MM.1S (cell line): ENCODE measurements at regions not wholly inside any gene's neighbourhood (a gene's known extent, or its start where the extent isn't known, plus 50 kb on each side); places are given as distances from the start of the nearest gene placed in this dataset.

Experiments used
- DNase-seq: peaks from one replicate; pipeline ENCODE4 v3.0.0-alpha.2; 2015
- H2AFZ ChIP-seq: fragments of 300-600 bp; sonication (generic); 2 replicates; pipeline ENCODE4 v1.6.0; 2016; ENCODE audit warnings: antibody characterized with exemption, low read length
- H3F3A ChIP-seq: fragments of 300-600 bp; sonication (generic); 2 replicates; pipeline ENCODE4 v1.6.1; 2016; ENCODE audit warnings: mild to moderate bottlenecking, antibody characterized with exemption, low read length, moderate library complexity, mixed read lengths; ENCODE audit not compliant: insufficient read depth
- H3K27ac ChIP-seq: fragments of 300-600 bp; sonication (generic); 2 replicates; pipeline ENCODE4 v1.5.1; 2016; ENCODE audit warnings: mild to moderate bottlenecking, low read length
- H3K27me3 ChIP-seq: fragments of 300-600 bp; sonication (generic); replicated peaks from 2 replicates; pipeline ENCODE4 v1.6.0; 2016; ENCODE audit warnings: low read length; ENCODE audit not compliant: insufficient read depth
- H3K36me3 ChIP-seq: fragments of 300-600 bp; sonication (generic); replicated peaks from 2 replicates; pipeline ENCODE4 v1.6.1; 2016; ENCODE audit warnings: mild to moderate bottlenecking, low read length, mixed read lengths; ENCODE audit not compliant: insufficient read depth
- H3K4me1 ChIP-seq: fragments of 300-600 bp; sonication (generic); 2 replicates; pipeline ENCODE4 v1.6.1; 2016; ENCODE audit warnings: low read length, mixed read lengths
- H3K4me2 ChIP-seq: fragments of 300-600 bp; sonication (generic); 2 replicates; pipeline ENCODE4 v1.6.0; 2016; ENCODE audit warnings: low read depth, low read length
- H3K4me3 ChIP-seq: fragments of 300-600 bp; sonication (generic); 2 replicates; pipeline ENCODE4 v1.5.1; 2016; ENCODE audit warnings: low read length, mixed read lengths
- H3K79me2 ChIP-seq: fragments of 300-600 bp; sonication (generic); 2 replicates; pipeline ENCODE4 v1.6.1; 2016; ENCODE audit warnings: mixed run types, low read length, mixed read lengths
- H3K9ac ChIP-seq: fragments of 300-600 bp; sonication (generic); 2 replicates; pipeline ENCODE4 v1.6.1; 2016; ENCODE audit warnings: low read length, mixed read lengths
- H3K9me2 ChIP-seq: fragments of 300-600 bp; sonication (generic); replicated peaks from 2 replicates; pipeline ENCODE4 v1.6.1; 2016; ENCODE audit warnings: mild to moderate bottlenecking, low read length, mixed read lengths; ENCODE audit not compliant: insufficient read depth
- H3K9me3 ChIP-seq: fragments of 300-600 bp; sonication (generic); replicated peaks from 2 replicates; pipeline ENCODE4 v1.6.1; 2016; ENCODE audit warnings: mild to moderate bottlenecking, low read length, mixed read lengths; ENCODE audit not compliant: insufficient read depth
- H4K20me1 ChIP-seq: fragments of 300-600 bp; sonication (generic); 2 replicates; pipeline ENCODE4 v1.6.1; 2016; ENCODE audit warnings: mild to moderate bottlenecking, low read length, moderate library complexity, mixed read lengths; ENCODE audit not compliant: insufficient read depth
- CTCF ChIP-seq: fragments of 300-600 bp; sonication (generic); IDR thresholded peaks from 2 replicates; pipeline ENCODE4 v1.5.1; 2016; ENCODE audit warnings: antibody characterized with exemption, low read length, mixed read lengths
- EZH2 ChIP-seq: fragments of 300-600 bp; sonication (generic); optimal IDR thresholded peaks from 2 replicates; pipeline ENCODE3; 2017; ENCODE audit warnings: low read depth, mild to moderate bottlenecking, antibody characterized with exemption, low read length, mixed read lengths
- EZH2phosphoT487 ChIP-seq: fragments of 300-600 bp; sonication (generic); IDR thresholded peaks from 2 replicates; pipeline ENCODE4 v1.6.1; 2018; ENCODE audit warnings: antibody characterized with exemption, low read length

- Histone ChIP-seq H3K9me3 (no peaks in the 10 kb centered on the region), H4K20me1 (no peaks in the 10 kb centered on the region), H3F3A (no peaks in the 10 kb centered on the region), H3K4me1 (no peaks in the 10 kb centered on the region), H3K4me3 (no peak overlapping the region), H3K9ac (no peak overlapping the region), H3K79me2 (no peaks in the 10 kb centered on the region), H2AFZ (no peak overlapping the region), H3K4me2 (no peak overlapping the region), H3K27me3 (no peaks in the 10 kb centered on the region), H3K36me3 (no peaks in the 10 kb centered on the region), H3K27ac (no peak overlapping the region), H3K9me2 (no peaks in the 10 kb centered on the region)
- TF ChIP-seq EZH2: no peak
- TF ChIP-seq CTCF: no peak
- TF ChIP-seq EZH2phosphoT487: no peak
- no peak for DNase-seq
These were observed 134.8 kb upstream of the NWD2 start for GRCh38 chr4:37109756-37110155.

DNA sequence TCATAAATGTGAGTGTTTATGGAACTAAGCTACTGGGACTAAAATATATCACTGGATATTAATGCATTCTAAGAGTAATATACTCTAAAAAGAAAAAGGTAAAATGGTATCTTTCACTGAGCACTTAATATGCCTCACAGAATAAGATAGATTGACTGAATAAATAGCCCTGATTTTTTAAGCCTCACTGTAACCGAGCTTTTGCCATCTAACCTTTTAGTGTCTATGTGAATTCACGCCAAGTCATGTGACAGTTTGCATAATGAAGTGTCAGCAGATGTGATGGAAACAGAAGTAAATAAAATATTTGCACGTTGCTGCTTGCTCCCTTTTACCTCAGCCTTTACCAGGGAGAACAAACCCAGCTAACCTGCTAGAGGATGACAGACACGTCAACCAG is 119.7 kb upstream of the NWD2 start:
- H3K4me3 ChIP-seq: no peak overlapping the region
- H3K4me2 ChIP-seq: no peak overlapping the region
- no peaks in the 10 kb centered on the region for H3K36me3 ChIP-seq
- no peak for DNase-seq
- no peaks in the 10 kb centered on the region for H3K9me2 ChIP-seq
- no peak overlapping the region for H3K27ac ChIP-seq
- no peak overlapping the region for H3K9ac ChIP-seq
- H3K4me1 ChIP-seq: no peaks in the 10 kb centered on the region
- H2AFZ ChIP-seq: no peak overlapping the region
- no peaks in the 10 kb centered on the region for H4K20me1 ChIP-seq
- no peaks in the 10 kb centered on the region for H3F3A ChIP-seq
- no peaks in the 10 kb centered on the region for H3K9me3 ChIP-seq
- H3K27me3 ChIP-seq: no peaks in the 10 kb centered on the region
- H3K79me2 ChIP-seq: no peaks in the 10 kb centered on the region
- TF ChIP-seq EZH2: no peak
- TF ChIP-seq EZH2phosphoT487: no peak
- TF ChIP-seq CTCF: no peak

- no peak for TF ChIP-seq EZH2phosphoT487
- TF ChIP-seq CTCF: no peak
- no peaks in the 10 kb centered on the region for H4K20me1 ChIP-seq
- no peaks in the 10 kb centered on the region for H3K9me3 ChIP-seq
- H3K9me2 ChIP-seq: no peaks in the 10 kb centered on the region
- H3K9ac ChIP-seq: no peak overlapping the region
- DNase-seq: no peak
- H3K4me1 ChIP-seq: no peaks in the 10 kb centered on the region
- no peaks in the 10 kb centered on the region for H3K27me3 ChIP-seq
- H3K79me2 ChIP-seq: no peaks in the 10 kb centered on the region
- H3K27ac ChIP-seq: no peak overlapping the region
- no peak overlapping the region for H2AFZ ChIP-seq
- H3F3A ChIP-seq: no peaks in the 10 kb centered on the region
- no peaks in the 10 kb centered on the region for H3K36me3 ChIP-seq
- no peak overlapping the region for H3K4me2 ChIP-seq
- no peak overlapping the region for H3K4me3 ChIP-seq
These were observed 118.5 kb upstream of the NWD2 start for GRCh38 chr4:37126051-37126450.

- no peaks in the 10 kb centered on the region for H3K79me2 ChIP-seq
- TF ChIP-seq EZH2phosphoT487 (no peak), EZH2 (no peak), CTCF (no peak)
- H3K4me1 ChIP-seq: no peaks in the 10 kb centered on the region
- H3F3A ChIP-seq: no peaks in the 10 kb centered on the region
- H3K9me2 ChIP-seq: no peaks in the 10 kb centered on the region
- no peak overlapping the region for H3K4me2 ChIP-seq
- H3K27me3 ChIP-seq: no peaks in the 10 kb centered on the region
- no peak for DNase-seq
- no peak overlapping the region for H3K9ac ChIP-seq
- no peaks in the 10 kb centered on the region for H3K36me3 ChIP-seq
- no peaks in the 10 kb centered on the region for H4K20me1 ChIP-seq
- no peak overlapping the region for H3K27ac ChIP-seq
- no peak overlapping the region for H2AFZ ChIP-seq
- no peaks in the 10 kb centered on the region for H3K9me3 ChIP-seq
- H3K4me3 ChIP-seq: no peak overlapping the region
These were observed 114.1 kb upstream of the NWD2 start for GRCh38 chr4:37130465-37130864.
